Esophagus (tissue), 2 donors: ENCODE measurements at regions not wholly inside any gene's neighbourhood (a gene's known extent, or its start where the extent isn't known, plus 50 kb on each side); places are given as distances from the start of the nearest gene placed in this dataset.
"Not testable (repeated sequence)": the region's sequence is repeated elsewhere in the genome, so short reads cannot be mapped to it uniquely, and the experiment has no call there.

Experiments
- H3K27ac ChIP-seq, 2 donors: one replicate each; pipeline ENCODE4 v1.5.1; 2013; ENCODE audit warnings: low read depth in 2 of 2, mild to moderate bottlenecking in 2 of 2, inconsistent platforms in 1 of 2, low read length in 1 of 2, moderate library complexity in 1 of 2
- H3K27me3 ChIP-seq, 2 donors: one replicate each; pipeline ENCODE4 v1.6.1; 2013; ENCODE audit warnings: low read length in 2 of 2, control low read depth in 1 of 2, mild to moderate bottlenecking in 1 of 2; ENCODE audit not compliant: insufficient read depth in 2 of 2, control insufficient read depth in 1 of 2
- H3K36me3 ChIP-seq, 2 donors: one replicate each; pipeline ENCODE4 v1.6.1; 2013; ENCODE audit warnings: low read length in 1 of 2; ENCODE audit not compliant: control insufficient read depth in 2 of 2, insufficient read depth in 2 of 2
- H3K4me1 ChIP-seq, 2 donors: one replicate each; pipeline ENCODE4 v1.6.1; 2013; ENCODE audit warnings: low read length in 1 of 2; ENCODE audit not compliant: control insufficient read depth in 2 of 2, insufficient read depth in 2 of 2
- H3K4me3 ChIP-seq, 2 donors: one replicate each; pipeline ENCODE4 v1.5.1; 2013; ENCODE audit warnings: low read length in 2 of 2, mild to moderate bottlenecking in 2 of 2, low read depth in 1 of 2, moderate library complexity in 1 of 2
- H3K9me3 ChIP-seq, 2 donors: one replicate each; pipeline ENCODE4 v1.6.1; 2013; ENCODE audit warnings: mild to moderate bottlenecking in 2 of 2, low read depth in 1 of 2, low read length in 1 of 2, moderate library complexity in 1 of 2; ENCODE audit not compliant: control insufficient read depth in 2 of 2, insufficient read depth in 1 of 2
- WGBS, 2 donors: extraction: QIAGEN DNeasy Blood & Tissue Kit; methylation state at CpG; one replicate each; pipeline ENCODE4 v1.1.7; 2013; 5-methylcytosine and 5-hydroxymethylcytosine counted together
- donor health status: healthy with polysubstance abuse.
- donor health status: Bipolar disorder and iron deficiency.

- Histone ChIP-seq H3K36me3 (no peaks in the 10 kb centered on the region), H3K4me1 (no peaks in the 10 kb centered on the region), H3K4me3 (no peak overlapping the region), H3K27me3 (no peaks in the 10 kb centered on the region), H3K9me3 (no peaks in the 10 kb centered on the region), H3K27ac (no peak overlapping the region)
- WGBS, 2 donors, result 80 to 83% methylated on average over 10 of the region's 10 CpGs
Observed at GRCh38 chr20:53672484-53673129, 79.0 kb upstream of the ZNF217 start.

DNA sequence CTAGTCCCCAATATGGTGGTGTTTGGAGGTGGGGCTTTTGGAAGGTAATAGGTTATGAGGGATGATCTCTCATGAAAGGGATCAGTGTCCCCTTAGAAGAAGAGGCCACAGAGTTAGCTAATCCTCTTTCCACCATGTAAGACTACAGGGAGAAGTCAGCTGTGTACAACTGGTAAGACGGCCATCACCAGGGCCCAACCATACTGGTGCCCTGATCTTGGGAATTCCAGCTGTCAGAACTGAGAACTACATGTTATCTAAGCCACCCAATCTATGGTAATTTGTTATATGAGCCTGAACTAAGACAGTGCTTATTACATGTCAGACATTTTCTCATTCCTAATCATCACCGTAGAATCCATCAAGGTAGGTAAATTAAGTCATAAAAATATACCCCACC lies 77.7 kb upstream of the ZNF217 start:
- 91 to 97% methylated on average over 2 of the region's 2 CpGs for WGBS, 2 donors
- no peaks in the 10 kb centered on the region for H3K27me3 ChIP-seq
- H3K27ac ChIP-seq, result no peak overlapping the region
- H3K4me1 ChIP-seq, result no peaks in the 10 kb centered on the region
- H3K9me3 ChIP-seq, result no peaks in the 10 kb centered on the region
- H3K36me3 ChIP-seq, result no peaks in the 10 kb centered on the region
- no peak overlapping the region for H3K4me3 ChIP-seq

- H3K9me3 ChIP-seq, H3K4me1 ChIP-seq, H3K36me3 ChIP-seq, H3K27ac ChIP-seq, H3K4me3 ChIP-seq, H3K27me3 ChIP-seq: not testable (repeated sequence)
- 90 to 93% methylated on average over 16 of the region's 16 CpGs for WGBS, 2 donors
Observed at GRCh38 chr20:53669517-53670313, 76.1 kb upstream of the ZNF217 start.

- Histone ChIP-seq H3K4me3 (no peak overlapping the region), H3K27ac (no peak overlapping the region), H3K36me3 (no peaks in the 10 kb centered on the region), H3K4me1 (no peaks in the 10 kb centered on the region), H3K27me3 (no peaks in the 10 kb centered on the region), H3K9me3 (no peaks in the 10 kb centered on the region)
- 81 to 86% methylated on average over 9 of the region's 9 CpGs for WGBS, 2 donors
Observed at GRCh38 chr20:53668992-53669391, 75.4 kb upstream of the ZNF217 start.

DNA sequence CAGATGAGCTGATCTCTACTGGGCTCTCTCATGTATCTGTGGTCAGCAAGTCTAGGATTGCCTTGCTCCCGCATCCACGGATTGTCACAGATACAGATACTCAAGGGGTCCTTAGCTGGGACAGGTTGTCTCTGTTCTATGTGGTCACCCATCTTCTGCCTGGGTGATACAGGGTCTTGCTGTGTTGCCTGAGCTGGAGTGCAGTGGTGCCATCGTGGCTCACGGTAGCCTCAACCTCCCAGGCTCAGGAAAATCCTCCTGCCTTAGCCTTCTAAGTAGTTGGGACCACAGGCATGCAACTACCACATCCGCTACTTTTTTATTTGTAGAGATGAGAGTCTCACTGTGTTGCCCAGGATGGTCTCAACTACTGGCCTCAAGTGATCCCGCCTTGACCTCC lies 72.5 kb upstream of the ZNF217 start:
- WGBS, 2 donors, result 94 to 98% methylated on average over 6 of the region's 6 CpGs
- no peak overlapping the region for H3K27ac ChIP-seq

GRCh38 chr20:53664121-53664520 lies 70.5 kb upstream of the ZNF217 start:
- 82 to 83% methylated on average over 4 of the region's 4 CpGs for WGBS, 2 donors
- H3K27ac ChIP-seq, result no peak overlapping the region
- peaks cover 0 to 2% of the 10 kb centered on the region in 2 donors for H3K4me1 ChIP-seq
- no peaks in the 10 kb centered on the region for H3K36me3 ChIP-seq
- H3K4me3 ChIP-seq, result no peak overlapping the region
- H3K27me3 ChIP-seq, result no peaks in the 10 kb centered on the region
- H3K9me3 ChIP-seq, result no peaks in the 10 kb centered on the region

More for the DNA sequence above, 72.5 kb upstream of the ZNF217 start:
- Histone ChIP-seq H3K9me3 (no peaks in the 10 kb centered on the region), H3K36me3 (no peaks in the 10 kb centered on the region), H3K4me1 (no peaks in the 10 kb centered on the region), H3K4me3 (no peak overlapping the region), H3K27me3 (no peaks in the 10 kb centered on the region)

DNA sequence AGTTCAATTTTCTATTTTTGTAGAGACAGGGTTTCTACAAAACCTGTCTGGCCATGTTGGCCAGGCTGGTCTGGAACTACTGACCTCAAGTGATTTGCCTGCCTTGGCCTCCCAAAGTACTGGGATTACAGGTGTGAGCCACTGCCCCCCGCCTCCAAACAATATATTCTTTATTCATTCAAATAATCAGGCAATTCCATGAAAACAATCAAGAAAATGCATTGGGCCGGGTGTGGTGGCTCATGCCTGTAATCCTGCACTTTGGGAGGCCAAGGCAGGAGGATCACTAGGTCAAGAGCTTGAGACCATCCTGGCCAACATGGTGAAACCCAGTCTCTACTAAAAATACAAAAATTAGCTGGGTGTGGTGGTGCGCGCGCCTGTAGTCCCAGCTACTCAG lies 69.9 kb upstream of the ZNF217 start:
- H3K9me3 ChIP-seq, H3K4me3 ChIP-seq, H3K36me3 ChIP-seq, H3K27me3 ChIP-seq, H3K27ac ChIP-seq, H3K4me1 ChIP-seq: not testable (repeated sequence)
- 98 to 99% methylated on average over 5 of the region's 5 CpGs for WGBS, 2 donors

GRCh38 chr20:53662595-53662994 lies 69.0 kb upstream of the ZNF217 start:
- Histone ChIP-seq H3K36me3 (no peaks in the 10 kb centered on the region), H3K27me3 (no peaks in the 10 kb centered on the region), H3K4me1 (peaks cover 0 to 2% of the 10 kb centered on the region in 2 donors), H3K27ac (no peak overlapping the region), H3K9me3 (no peaks in the 10 kb centered on the region), H3K4me3 (no peak overlapping the region)
- WGBS, 2 donors, result 77 to 86% methylated on average over 3 of the region's 3 CpGs

DNA sequence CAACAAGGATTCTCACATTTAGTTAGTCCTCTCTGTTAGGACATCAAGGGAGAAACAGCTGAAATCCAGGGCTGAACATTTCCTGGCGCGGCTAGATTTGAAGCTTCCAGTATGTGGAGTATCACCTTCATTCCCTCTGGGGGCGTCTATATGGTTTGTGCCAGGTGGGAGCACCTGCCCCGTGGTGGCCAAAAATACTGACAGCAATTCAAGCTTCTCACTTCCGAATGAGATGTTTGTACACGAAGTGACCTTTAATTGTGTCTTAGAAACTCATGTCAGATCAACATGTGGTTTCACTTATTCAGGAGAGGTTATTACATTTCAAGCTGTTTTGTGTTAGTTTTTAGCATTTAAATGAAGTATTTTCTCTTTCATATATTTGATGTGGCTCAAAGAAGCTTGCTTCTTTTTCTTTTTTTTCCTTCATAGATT lies 67.3 kb upstream of the ZNF217 start:
- Histone ChIP-seq H3K4me3 (no peak overlapping the region), H3K9me3 (no peaks in the 10 kb centered on the region), H3K4me1 (peaks cover 0 to 2% of the 10 kb centered on the region in 2 donors), H3K27ac (peak overlapping the region in 1 of 2 donors; percentile 65), H3K27me3 (no peaks in the 10 kb centered on the region), H3K36me3 (no peaks in the 10 kb centered on the region)
- WGBS, 2 donors, result 60 to 63% methylated on average over 6 of the region's 6 CpGs
